Retinal pigment epithelial cell (primary cell): ENCODE measurements at regions not wholly inside any gene's neighbourhood (a gene's known extent, or its start where the extent isn't known, plus 50 kb on each side); places are given as distances from the start of the nearest gene placed in this dataset.
"Not testable (repeated sequence)": the region's sequence is repeated elsewhere in the genome, so short reads cannot be mapped to it uniquely, and the experiment has no call there.

Source experiments
- DNase-seq: peaks from one replicate; pipeline ENCODE4 v3.0.0-alpha.2; 2010; ENCODE audit warnings: low read depth
- H3K4me3 ChIP-seq: 2 replicates; pipeline ENCODE4 v1.5.1; 2011; ENCODE audit warnings: mild to moderate bottlenecking, low read length, control low read depth, moderate library complexity
- TF ChIP-seq, protein P1 (sequence below): conservative IDR thresholded peaks from 2 replicates; pipeline ENCODE4 v1.5.1; 2011; ENCODE audit warnings: low read depth, low read length, control low read depth, inconsistent platforms

GRCh38 chr1:22210636-22211035 lies 67.7 kb upstream of the WNT4 start:
- no peak for DNase-seq
- H3K4me3 ChIP-seq: no peak overlapping the region
- TF ChIP-seq, protein P1, sequence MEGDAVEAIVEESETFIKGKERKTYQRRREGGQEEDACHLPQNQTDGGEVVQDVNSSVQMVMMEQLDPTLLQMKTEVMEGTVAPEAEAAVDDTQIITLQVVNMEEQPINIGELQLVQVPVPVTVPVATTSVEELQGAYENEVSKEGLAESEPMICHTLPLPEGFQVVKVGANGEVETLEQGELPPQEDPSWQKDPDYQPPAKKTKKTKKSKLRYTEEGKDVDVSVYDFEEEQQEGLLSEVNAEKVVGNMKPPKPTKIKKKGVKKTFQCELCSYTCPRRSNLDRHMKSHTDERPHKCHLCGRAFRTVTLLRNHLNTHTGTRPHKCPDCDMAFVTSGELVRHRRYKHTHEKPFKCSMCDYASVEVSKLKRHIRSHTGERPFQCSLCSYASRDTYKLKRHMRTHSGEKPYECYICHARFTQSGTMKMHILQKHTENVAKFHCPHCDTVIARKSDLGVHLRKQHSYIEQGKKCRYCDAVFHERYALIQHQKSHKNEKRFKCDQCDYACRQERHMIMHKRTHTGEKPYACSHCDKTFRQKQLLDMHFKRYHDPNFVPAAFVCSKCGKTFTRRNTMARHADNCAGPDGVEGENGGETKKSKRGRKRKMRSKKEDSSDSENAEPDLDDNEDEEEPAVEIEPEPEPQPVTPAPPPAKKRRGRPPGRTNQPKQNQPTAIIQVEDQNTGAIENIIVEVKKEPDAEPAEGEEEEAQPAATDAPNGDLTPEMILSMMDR: no peak

DNA sequence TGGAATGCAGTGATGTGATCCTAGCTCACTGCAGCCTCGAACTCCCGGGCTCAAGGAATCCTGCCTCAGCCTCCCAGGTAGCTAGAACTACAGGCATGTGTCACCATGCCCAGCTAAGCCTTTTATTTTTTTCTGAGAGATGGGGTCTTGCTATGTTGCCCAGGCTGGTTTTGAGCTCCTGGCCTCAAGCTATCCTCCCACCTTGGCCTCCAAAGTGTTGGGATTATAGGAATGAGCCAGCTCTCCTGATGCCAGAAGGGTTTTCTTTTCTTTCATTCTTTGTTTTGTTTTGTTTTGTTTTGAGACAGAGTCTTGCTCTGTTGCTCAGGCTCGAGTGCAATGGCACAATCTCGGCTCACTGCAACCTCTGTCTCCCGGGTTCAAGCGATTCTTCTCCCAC lies 68.6 kb upstream of the WNT4 start:
- not testable (repeated sequence) for H3K4me3 ChIP-seq, DNase-seq

GRCh38 chr1:22212400-22213233 lies 69.7 kb upstream of the WNT4 start:
- H3K4me3 ChIP-seq: no peak overlapping the region
- TF ChIP-seq, protein P1: no peak
- no peak for DNase-seq

GRCh38 chr1:22216210-22216883 lies 73.5 kb upstream of the WNT4 start:
- TF ChIP-seq, protein P1: no peak
- no peak overlapping the region for H3K4me3 ChIP-seq
- no peak for DNase-seq

- DNase-seq: no peak
- TF ChIP-seq, protein P1: no peak
- no peak overlapping the region for H3K4me3 ChIP-seq
Observed at GRCh38 chr1:22216966-22217365, 74.1 kb upstream of the WNT4 start.

DNA sequence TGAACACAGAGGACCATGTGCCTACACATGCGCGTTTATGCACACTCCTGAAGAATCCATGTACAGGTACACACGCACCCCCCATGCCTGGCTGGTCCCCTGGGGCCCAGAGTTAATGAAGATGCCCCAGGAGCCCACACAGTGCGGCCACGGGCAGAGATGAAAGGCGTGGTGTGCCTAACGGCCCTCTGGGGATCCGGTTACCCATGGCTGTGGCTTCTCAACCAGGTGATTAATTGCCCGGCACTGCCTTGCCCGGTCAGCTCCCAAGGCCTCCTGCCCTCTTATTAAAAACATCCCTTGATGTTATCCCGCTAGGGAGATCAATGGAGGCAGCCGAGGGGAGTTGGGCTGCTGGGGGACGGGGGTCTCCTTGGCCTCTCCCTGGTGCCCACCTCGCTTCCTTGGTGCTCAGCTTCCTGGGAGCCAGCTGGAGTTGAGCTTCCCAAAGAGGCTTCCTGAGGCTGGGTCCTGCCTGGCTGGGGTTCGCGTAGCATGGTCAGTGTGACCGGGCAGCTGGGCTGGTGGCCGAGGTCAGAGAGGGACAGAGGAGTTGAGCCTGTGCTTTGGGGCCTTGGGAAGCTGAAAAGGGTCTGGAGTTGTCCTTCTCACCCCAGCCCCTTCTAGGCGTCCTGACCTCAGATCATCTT lies 75.0 kb upstream of the WNT4 start:
- DNase-seq: no peak
- TF ChIP-seq, protein P1: no peak
- no peak overlapping the region for H3K4me3 ChIP-seq

- TF ChIP-seq, protein P1: no peak
- DNase-seq: no peak
Observed at GRCh38 chr1:22218618-22219250, 75.8 kb upstream of the WNT4 start.

More at GRCh38 chr1:22218618-22219250, 75.8 kb upstream of the WNT4 start:
- H3K4me3 ChIP-seq: no peak overlapping the region
